Ascending aorta (tissue), 2 donors: ENCODE measurements at regions not wholly inside any gene's neighbourhood (a gene's known extent, or its start where the extent isn't known, plus 50 kb on each side); places are given as distances from the start of the nearest gene placed in this dataset.

Experiments
- DNase-seq, 2 donors: peaks; one replicate each; pipeline ENCODE4 v3.0.0-alpha.2; 2019; ENCODE audit warnings: low spot score in 2 of 2
- H3K27ac ChIP-seq, 2 donors: fragments of 200-600 bp; sonication (generic); one replicate each; pipeline ENCODE4 v1.5.1; 2016 to 2017; ENCODE audit warnings: mild to moderate bottlenecking in 1 of 2
- H3K27me3 ChIP-seq: fragments of 200-600 bp; sonication (generic); one replicate; pipeline ENCODE4 v1.5.1; 2017
- H3K36me3 ChIP-seq, 2 donors: fragments of 200-600 bp; sonication (generic); one replicate each; pipeline ENCODE4 v1.5.1; 2016
- H3K4me1 ChIP-seq, 2 donors: fragments of 200-600 bp; sonication (generic); one replicate each; pipeline ENCODE4 v1.5.1; 2016 to 2017; ENCODE audit warnings: mild to moderate bottlenecking in 1 of 2
- H3K4me3 ChIP-seq, 2 donors: fragments of 200-600 bp; sonication (generic); one replicate each; pipeline ENCODE4 v1.5.1; 2016 to 2017; ENCODE audit warnings: mild to moderate bottlenecking in 1 of 2
- H3K9me3 ChIP-seq, 2 donors: fragments of 200-600 bp; sonication (generic); one replicate each; pipeline ENCODE4 v1.5.1; 2016
- CTCF ChIP-seq, 3 experiments: fragments of 200-600 bp in 2 of 3; fragments of 450-650 bp in 1 of 3; sonication (generic) in 2 of 3; IDR thresholded peaks; one replicate each; pipeline ENCODE4 v1.5.1; 2016 to 2019; ENCODE audit warnings: antibody characterized with exemption in 3 of 3, mild to moderate bottlenecking in 1 of 3, moderate library complexity in 1 of 3
- intact Hi-C: fragments of 100-400 bp; cut with DNase I; formaldehyde crosslinking; loops from one replicate; pipeline ENCODE4 v1.15.1; 2023

- intact Hi-C loops, result no loop called here
- TF ChIP-seq CTCF (IDR thresholded peaks at IDR 0.05), result no peak
- DNase-seq, result no peak
- no peaks in the 10 kb centered on the region for H3K36me3 ChIP-seq
- H3K9me3 ChIP-seq, result no peaks in the 10 kb centered on the region
- no peak overlapping the region for H3K27ac ChIP-seq
- no peaks in the 10 kb centered on the region for H3K4me1 ChIP-seq
- H3K4me3 ChIP-seq, result no peak overlapping the region
- H3K27me3 ChIP-seq, result no peaks in the 10 kb centered on the region
These were observed 728.1 kb upstream of the GRM7 start for GRCh38 chr3:6132684-6133432.

GRCh38 chr3:6142707-6143106 lies 718.2 kb upstream of the GRM7 start:
- no peaks in the 10 kb centered on the region for H3K9me3 ChIP-seq
- H3K36me3 ChIP-seq, result no peaks in the 10 kb centered on the region
- no peak for DNase-seq
- intact Hi-C loops, result no loop called here
- H3K4me3 ChIP-seq, result no peak overlapping the region
- no peaks in the 10 kb centered on the region for H3K27me3 ChIP-seq
- H3K27ac ChIP-seq, result no peak overlapping the region
- H3K4me1 ChIP-seq, result no peaks in the 10 kb centered on the region
- no peak for TF ChIP-seq CTCF (IDR thresholded peaks at IDR 0.05)

- Histone ChIP-seq H3K9me3 (no peaks in the 10 kb centered on the region), H3K4me3 (no peak overlapping the region), H3K27me3 (no peaks in the 10 kb centered on the region), H3K36me3 (no peaks in the 10 kb centered on the region), H3K4me1 (no peaks in the 10 kb centered on the region), H3K27ac (no peak overlapping the region)
- intact Hi-C loops, result no loop called here
- no peak for TF ChIP-seq CTCF (IDR thresholded peaks at IDR 0.05)
- DNase-seq, result no peak
These were observed 713.0 kb upstream of the GRM7 start for GRCh38 chr3:6147883-6148282.

GRCh38 chr3:6155650-6156338 lies 705.1 kb upstream of the GRM7 start:
- intact Hi-C loops, result no loop called here
- Histone ChIP-seq H3K4me3 (no peak overlapping the region), H3K36me3 (no peaks in the 10 kb centered on the region), H3K9me3 (no peaks in the 10 kb centered on the region), H3K27ac (no peak overlapping the region), H3K27me3 (no peaks in the 10 kb centered on the region), H3K4me1 (no peaks in the 10 kb centered on the region)
- no peak for TF ChIP-seq CTCF (IDR thresholded peaks at IDR 0.05)
- DNase-seq, result no peak

- Histone ChIP-seq H3K27ac (no peak overlapping the region), H3K36me3 (no peaks in the 10 kb centered on the region), H3K4me3 (no peak overlapping the region), H3K27me3 (no peaks in the 10 kb centered on the region), H3K9me3 (no peaks in the 10 kb centered on the region), H3K4me1 (no peaks in the 10 kb centered on the region)
- TF ChIP-seq CTCF (IDR thresholded peaks at IDR 0.05), result no peak
- intact Hi-C loops, result no loop called here
- no peak for DNase-seq
These were observed 695.0 kb upstream of the GRM7 start for GRCh38 chr3:6165951-6166350.
